ENCODE measurements at regions not wholly inside any gene's neighbourhood (a gene's known extent, or its start where the extent isn't known, plus 50 kb on each side); places are given as distances from the start of the nearest gene placed in this dataset.

GRCh38 chr13:54234607-54235006 is 1206.0 kb downstream of the OLFM4 start:
- TF ChIP-seq CTCF (IDR thresholded peaks at IDR 0.05) = no peak
- no peak for TF ChIP-seq POLR2A (IDR thresholded peaks at IDR 0.05)

Data from thyroid gland (tissue), 4 donors.